HL-60 (cell line): ENCODE measurements at regions not wholly inside any gene's neighbourhood (a gene's known extent, or its start where the extent isn't known, plus 50 kb on each side); places are given as distances from the start of the nearest gene placed in this dataset.

ENCODE experiments used
- DNase-seq, 2 experiments: peaks; one replicate each; pipeline ENCODE4 v3.0.0-alpha.2; 2010 to 2020; ENCODE audit warnings: low read depth in 1 of 2, low spot score in 1 of 2
- H3K27ac ChIP-seq: fragments of 250-450 bp; sonication (Bioruptor Pico); replicated peaks from 2 replicates; pipeline ENCODE4 v1.5.1; 2020; ENCODE audit warnings: mild to moderate bottlenecking, moderate library complexity
- H3K27me3 ChIP-seq: fragments of 250-450 bp; sonication (Bioruptor Pico); 2 replicates; pipeline ENCODE4 v1.5.1; 2021; ENCODE audit warnings: mild to moderate bottlenecking, moderate library complexity; ENCODE audit not compliant: insufficient read depth, poor library complexity, severe bottlenecking
- H3K4me3 ChIP-seq: replicated peaks from 2 replicates; pipeline ENCODE4 v1.5.1; 2011; ENCODE audit warnings: mild to moderate bottlenecking, control low read depth, low read length; ENCODE audit not compliant: insufficient read depth
- CTCF ChIP-seq: IDR thresholded peaks from one replicate; pipeline ENCODE4 v1.5.1; 2011; ENCODE audit warnings: low read length, control low read depth, inconsistent platforms; ENCODE audit not compliant: insufficient read depth
- GABPA ChIP-seq: IDR thresholded peaks from 2 replicates; pipeline ENCODE4 v1.6.1; 2012; ENCODE audit warnings: low read depth
- POLR2AphosphoS5 ChIP-seq: IDR thresholded peaks from 2 replicates; pipeline ENCODE4 v1.6.1; 2012; ENCODE audit warnings: low read depth
- REST ChIP-seq: IDR thresholded peaks from 2 replicates; pipeline ENCODE4 v1.6.1; 2012; ENCODE audit warnings: low read depth; ENCODE audit not compliant: insufficient replicate concordance
- SPI1 ChIP-seq: IDR thresholded peaks from 2 replicates; pipeline ENCODE4 v1.6.1; 2012; ENCODE audit warnings: low read depth, mild to moderate bottlenecking, borderline replicate concordance

DNA sequence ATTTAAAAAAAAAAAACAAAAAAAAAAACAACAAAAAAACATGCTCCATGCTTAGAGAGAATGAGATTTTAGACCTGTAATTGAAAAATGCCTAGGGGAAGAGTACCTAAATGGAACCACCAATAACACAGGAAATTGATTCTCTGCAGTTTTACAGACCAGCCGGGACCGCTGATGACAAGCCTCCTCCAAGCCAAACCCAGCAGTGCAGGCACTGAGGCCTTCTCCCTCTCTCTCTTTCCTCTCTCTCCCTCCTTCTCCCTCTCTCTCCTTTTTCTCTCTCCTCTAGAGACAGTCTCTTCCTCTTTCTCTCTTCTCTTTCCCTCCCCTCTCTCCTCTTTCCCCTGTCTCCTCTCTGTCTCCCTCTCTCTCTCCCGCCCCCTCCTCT is 228.8 kb upstream of the COPS8 start:
- Histone ChIP-seq H3K4me3 (no peak overlapping the region), H3K27me3 (no peaks in the 10 kb centered on the region), H3K27ac (no peak overlapping the region)
- no peak for DNase-seq
- no peak for TF ChIP-seq REST

DNA sequence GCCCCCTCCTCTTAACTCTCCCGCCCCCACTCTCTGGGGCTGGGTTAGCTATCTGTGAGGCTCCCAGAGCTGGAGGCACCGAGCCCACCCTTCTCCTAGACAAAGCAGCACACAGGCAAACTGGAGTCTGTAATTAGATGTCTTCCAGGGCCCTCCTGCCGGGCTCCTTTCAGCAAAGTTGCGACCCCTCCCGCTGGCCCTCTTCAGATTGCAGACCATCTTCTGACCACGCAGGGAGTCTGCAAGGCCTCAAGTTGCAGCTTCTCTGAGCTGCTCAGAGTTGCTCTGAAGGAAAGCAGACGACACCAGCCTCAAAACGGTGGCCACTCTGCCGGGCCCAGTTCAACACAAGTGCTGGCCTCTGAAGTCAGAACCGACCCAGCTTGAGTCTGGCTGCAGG is 228.4 kb upstream of the COPS8 start:
- no peak for DNase-seq
- Histone ChIP-seq H3K27ac (no peak overlapping the region), H3K27me3 (no peaks in the 10 kb centered on the region), H3K4me3 (no peak overlapping the region)
- TF ChIP-seq SPI1: no peak
- no peak for TF ChIP-seq CTCF
- no peak for TF ChIP-seq REST
- no peak for TF ChIP-seq GABPA
- no peak for TF ChIP-seq POLR2AphosphoS5

GRCh38 chr2:236857781-236858180 is 227.9 kb upstream of the COPS8 start:
- DNase-seq: no peak

DNA sequence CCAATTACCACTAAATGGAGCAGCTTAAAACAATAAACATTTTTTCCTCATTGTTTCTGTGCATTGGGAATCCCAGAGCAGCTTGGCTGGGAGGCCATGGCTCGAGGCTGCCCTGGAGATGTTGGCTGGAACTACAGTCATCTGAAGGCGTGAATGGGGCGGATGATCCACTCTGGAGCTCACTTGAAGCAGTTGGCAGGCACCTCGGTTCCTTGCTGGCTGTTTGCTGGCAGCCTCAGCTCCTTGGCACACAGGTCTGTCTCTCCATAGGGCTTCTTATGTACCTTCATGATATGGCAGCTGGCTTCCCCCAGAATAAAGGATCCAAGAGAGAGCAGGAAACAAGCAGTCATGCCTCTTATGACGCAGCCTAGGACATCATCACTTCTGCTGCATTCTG is 227.0 kb upstream of the COPS8 start:
- no peak for DNase-seq
- H3K27me3 ChIP-seq: no peaks in the 10 kb centered on the region
- no peak for TF ChIP-seq POLR2AphosphoS5
- TF ChIP-seq GABPA: no peak
- TF ChIP-seq REST: no peak
- TF ChIP-seq CTCF: no peak
- no peak for TF ChIP-seq SPI1

More at GRCh38 chr2:236857781-236858180, 227.9 kb upstream of the COPS8 start:
- no peak overlapping the region for H3K4me3 ChIP-seq
- no peak overlapping the region for H3K27ac ChIP-seq
- TF ChIP-seq CTCF: no peak
- H3K27me3 ChIP-seq: no peaks in the 10 kb centered on the region

More for the DNA sequence above, 227.0 kb upstream of the COPS8 start:
- Histone ChIP-seq H3K27ac (no peak overlapping the region), H3K4me3 (no peak overlapping the region)
